IMR-90 (cell line): ENCODE measurements at regions not wholly inside any gene's neighbourhood (a gene's known extent, or its start where the extent isn't known, plus 50 kb on each side); places are given as distances from the start of the nearest gene placed in this dataset.

ENCODE experiments used
- ATAC-seq: fragments of 200-7000 bp; cut with Tn5 transposase; 2 replicates; pipeline ENCODE4 v1.9.1; 2020; ENCODE audit warnings: low read depth, mild to moderate bottlenecking, moderate library complexity
- BruUV-seq: library from RNA; stranded (reverse); fragments of 400-500 nt; replicated peaks from 2 replicates; lab custom pipeline; 2021; lab: Mats Ljungman, UMichigan
- CTCF ChIA-PET: fragments of 300-600 bp; formaldehyde crosslinking; extraction: SDS; loops from one replicate; lab custom pipeline; 2021; ENCODE audit warnings: antibody characterized with exemption; lab: Yijun Ruan, JAX
- POLR2A ChIA-PET: fragments of 300-600 bp; sonication (Branson Sonifier 250); formaldehyde crosslinking; loops from one replicate; lab custom pipeline; 2022; ENCODE audit warnings: antibody characterized with exemption; ENCODE audit not compliant: unreplicated experiment; lab: Charles Lee
- DNase-seq: peaks from one replicate; pipeline ENCODE4 v3.0.0; 2013
- H2AFZ ChIP-seq: replicated peaks from 2 replicates; pipeline ENCODE3; 2013; ENCODE audit warnings: low read length, mild to moderate bottlenecking; ENCODE audit not compliant: poor library complexity
- H2AK5ac ChIP-seq: 2 replicates; pipeline ENCODE4 v1.6.1; 2013; ENCODE audit warnings: low read depth, low read length, inconsistent platforms
- H2AK9ac ChIP-seq: replicated peaks from 2 replicates; pipeline ENCODE3; 2013; ENCODE audit warnings: mild to moderate bottlenecking, low read depth, low read length, moderate library complexity; ENCODE audit not compliant: poor library complexity
- H2BK120ac ChIP-seq: 2 replicates; pipeline ENCODE4 v1.6.1; 2013; ENCODE audit warnings: low read depth, low read length, inconsistent platforms
- H2BK15ac ChIP-seq: 3 replicates; pipeline ENCODE4 v1.6.1; 2013; ENCODE audit warnings: low read depth, low read length, inconsistent platforms
- H2BK20ac ChIP-seq: 2 replicates; pipeline ENCODE4 v1.6.1; 2013; ENCODE audit warnings: low read depth, mild to moderate bottlenecking, inconsistent platforms, low read length, moderate library complexity
- H2BK5ac ChIP-seq: 2 replicates; pipeline ENCODE4 v1.6.1; 2013; ENCODE audit warnings: mild to moderate bottlenecking, low read depth, low read length, inconsistent platforms; ENCODE audit not compliant: poor library complexity, severe bottlenecking
- H3K14ac ChIP-seq: replicated peaks from 2 replicates; pipeline ENCODE4 v1.6.1; 2013; ENCODE audit warnings: low read depth, low read length, inconsistent platforms
- H3K18ac ChIP-seq: 2 replicates; pipeline ENCODE4 v1.6.1; 2013; ENCODE audit warnings: low read depth, low read length, control low read depth
- H3K23ac ChIP-seq: 2 replicates; pipeline ENCODE4 v1.6.1; 2013; ENCODE audit warnings: low read depth, low read length, inconsistent platforms
- H3K27ac ChIP-seq: 2 replicates; pipeline ENCODE4 v1.5.1; 2013; ENCODE audit warnings: mild to moderate bottlenecking, control low read depth, low read length; ENCODE audit not compliant: insufficient read depth
- H3K27me3 ChIP-seq: 2 replicates; pipeline ENCODE4 v1.6.1; 2013; ENCODE audit warnings: low read length; ENCODE audit not compliant: control insufficient read depth, insufficient read depth
- H3K36me3 ChIP-seq: 2 replicates; pipeline ENCODE4 v1.6.1; 2013; ENCODE audit warnings: low read length, mixed read lengths; ENCODE audit not compliant: control insufficient read depth, insufficient read depth
- H3K4ac ChIP-seq: 2 replicates; pipeline ENCODE4 v1.6.1; 2013; ENCODE audit warnings: low read depth, low read length, inconsistent platforms
- H3K4me1 ChIP-seq: 2 replicates; pipeline ENCODE4 v1.6.1; 2013; ENCODE audit warnings: low read length, mixed read lengths; ENCODE audit not compliant: control insufficient read depth, insufficient read depth
- H3K4me2 ChIP-seq: 2 replicates; pipeline ENCODE4 v1.6.1; 2013; ENCODE audit warnings: low read depth, mild to moderate bottlenecking, control low read depth, low read length, moderate library complexity
- H3K4me3 ChIP-seq: 2 replicates; pipeline ENCODE4 v1.5.1; 2013; ENCODE audit warnings: low read depth, mild to moderate bottlenecking, control low read depth, low read length, moderate library complexity; ENCODE audit not compliant: insufficient read depth
- H3K56ac ChIP-seq: 2 replicates; pipeline ENCODE4 v1.6.1; 2013; ENCODE audit warnings: low read length, inconsistent platforms; ENCODE audit not compliant: insufficient read depth; ENCODE audit errors: extremely low read depth
- H3K79me1 ChIP-seq, 2 experiments: 2 replicates each; pipeline ENCODE4 v1.6.1; 2013; ENCODE audit warnings: low read length in 2 of 2, inconsistent platforms in 1 of 2, low read depth in 1 of 2
- H3K9ac ChIP-seq: 2 replicates; pipeline ENCODE4 v1.6.1; 2013; ENCODE audit warnings: low read depth, low read length, control low read depth
- H3K9me1 ChIP-seq: 2 replicates; pipeline ENCODE4 v1.6.1; 2013; ENCODE audit warnings: low read length, inconsistent platforms; ENCODE audit not compliant: insufficient read depth
- H3K9me3 ChIP-seq: 2 replicates; pipeline ENCODE4 v1.6.1; 2013; ENCODE audit warnings: low read length; ENCODE audit not compliant: control insufficient read depth, insufficient read depth
- H4K20me1 ChIP-seq: 2 replicates; pipeline ENCODE4 v1.6.1; 2013; ENCODE audit warnings: low read length, inconsistent platforms; ENCODE audit not compliant: insufficient read depth
- H4K5ac ChIP-seq: 2 replicates; pipeline ENCODE4 v1.6.1; 2013; ENCODE audit warnings: mild to moderate bottlenecking, low read depth, low read length, control low read depth
- H4K8ac ChIP-seq, 2 experiments: 2 replicates each; pipeline ENCODE4 v1.6.1; 2013; ENCODE audit warnings: low read depth in 2 of 2, low read length in 2 of 2, control low read depth in 1 of 2, inconsistent platforms in 1 of 2
- H4K91ac ChIP-seq: 2 replicates; pipeline ENCODE4 v1.6.1; 2013; ENCODE audit warnings: low read depth, low read length, inconsistent platforms; ENCODE audit not compliant: insufficient read depth
- BHLHE40 ChIP-seq: fragments of 150-350 bp; IDR thresholded peaks from 2 replicates; pipeline ENCODE4 v1.6.1; 2016; ENCODE audit warnings: mild to moderate bottlenecking, low read depth, low read length
- FOS ChIP-seq: fragments of 150-350 bp; IDR thresholded peaks from 2 replicates; pipeline ENCODE4 v1.6.1; 2016; ENCODE audit warnings: low read depth, low read length
- MAFK ChIP-seq: IDR thresholded peaks from 2 replicates; pipeline ENCODE4 v1.6.1; 2012; ENCODE audit warnings: low read depth, low read length, improper control_type of control experiment
- MAZ ChIP-seq: IDR thresholded peaks from 2 replicates; pipeline ENCODE4 v1.6.1; 2012; ENCODE audit warnings: low read depth, mild to moderate bottlenecking, low read length, improper control_type of control experiment, moderate library complexity, borderline replicate concordance
- MXI1 ChIP-seq: IDR thresholded peaks from 2 replicates; pipeline ENCODE4 v1.6.1; 2012; ENCODE audit warnings: low read depth, mild to moderate bottlenecking, low read length, moderate library complexity, borderline replicate concordance
- POLR2A ChIP-seq: IDR thresholded peaks from 2 replicates; pipeline ENCODE4 v1.6.1; 2012; ENCODE audit warnings: mild to moderate bottlenecking, low read depth, low read length
- RAD21 ChIP-seq: IDR thresholded peaks from 2 replicates; pipeline ENCODE4 v1.6.1; 2012; ENCODE audit warnings: low read length, improper control_type of control experiment
- WGBS, 2 experiments: methylation state at CpG; one replicate each; pipeline versions ENCODE4 v1.1.5 to v1.1.7; 2013; ENCODE audit warnings: missing lambda C conversion rate in 2 of 2; ENCODE audit not compliant: insufficient read length in 1 of 2; ENCODE audit errors: extremely low coverage in 2 of 2; 5-methylcytosine and 5-hydroxymethylcytosine counted together
- dilution Hi-C: fragments of 300-500 bp; cut with HindIII; formaldehyde crosslinking; loops from one replicate; pipeline ENCODE4 v1.14.3; 2018; ENCODE audit warnings: low sequenced_read_pairs; ENCODE audit not compliant: unreplicated experiment
- in situ Hi-C: fragments of 300-500 bp; cut with MboI; formaldehyde crosslinking; loops from 3 replicates; pipeline ENCODE4 v1.14.3; 2019; ENCODE audit warnings: low sequenced_read_pairs, inconsistent platforms, mixed read lengths
- intact Hi-C: fragments of 100-400 bp; cut with micrococcal nuclease; formaldehyde crosslinking; loops from 2 replicates; pipeline ENCODE4 v1.10.0; 2022
- TF ChIP-seq, protein P1 (sequence below): conservative IDR thresholded peaks from 2 replicates; pipeline ENCODE4 v1.5.1; 2012; ENCODE audit warnings: mild to moderate bottlenecking, low read depth, low read length, improper control_type of control experiment

DNA sequence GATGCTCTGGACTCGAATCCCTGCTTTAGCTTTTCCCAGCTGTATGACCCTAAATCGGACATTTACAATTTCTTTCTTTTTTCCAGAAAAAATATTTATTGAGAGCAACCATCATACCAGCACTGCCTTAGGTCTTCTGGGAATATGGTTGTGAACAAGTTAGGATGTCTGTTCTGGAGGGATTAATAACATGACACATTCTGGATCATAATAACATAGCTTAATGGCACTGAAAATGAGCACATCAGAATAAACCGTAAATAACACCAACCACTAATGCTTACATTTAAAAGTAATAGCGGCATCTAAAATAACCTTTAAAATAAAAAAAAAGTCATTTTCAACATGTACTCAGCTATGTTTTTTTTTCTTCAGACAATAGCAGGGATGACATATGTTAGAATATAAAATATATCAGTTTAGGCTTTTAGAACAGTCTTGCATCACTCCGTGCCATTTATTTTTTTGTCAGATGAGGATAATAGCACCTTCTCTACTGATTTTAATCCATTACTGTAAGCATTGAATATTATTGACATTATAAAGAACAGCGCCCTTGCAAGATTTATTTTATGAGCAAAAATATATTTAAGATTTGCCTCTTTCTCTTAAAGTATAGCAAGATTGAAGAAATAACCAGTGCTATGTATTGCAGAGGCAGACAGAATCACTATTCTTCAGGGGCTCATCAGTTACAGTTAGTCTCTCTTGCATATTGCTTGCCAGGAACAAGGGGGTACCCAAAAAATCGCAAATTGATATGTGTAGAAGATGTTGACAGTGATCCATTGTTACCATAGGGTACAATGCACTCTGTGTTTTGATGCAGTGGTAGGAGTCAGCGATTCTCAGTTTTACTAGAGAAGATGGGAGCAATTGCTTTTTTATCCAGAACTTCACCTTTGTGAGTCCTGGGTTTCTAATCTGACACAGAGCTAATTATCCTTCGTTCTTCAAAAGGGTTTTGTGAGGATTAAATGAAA lies 168.4 kb upstream of the NR3C1 start:
- H3K27me3 ChIP-seq: no peaks in the 10 kb centered on the region
- no peak overlapping the region for H2AK9ac ChIP-seq
- no peak for TF ChIP-seq POLR2A
- TF ChIP-seq MAZ: no peak
- no peak for TF ChIP-seq FOS
- TF ChIP-seq MXI1: no peak
- no peak for TF ChIP-seq RAD21
- TF ChIP-seq BHLHE40: no peak
- TF ChIP-seq, protein P1, sequence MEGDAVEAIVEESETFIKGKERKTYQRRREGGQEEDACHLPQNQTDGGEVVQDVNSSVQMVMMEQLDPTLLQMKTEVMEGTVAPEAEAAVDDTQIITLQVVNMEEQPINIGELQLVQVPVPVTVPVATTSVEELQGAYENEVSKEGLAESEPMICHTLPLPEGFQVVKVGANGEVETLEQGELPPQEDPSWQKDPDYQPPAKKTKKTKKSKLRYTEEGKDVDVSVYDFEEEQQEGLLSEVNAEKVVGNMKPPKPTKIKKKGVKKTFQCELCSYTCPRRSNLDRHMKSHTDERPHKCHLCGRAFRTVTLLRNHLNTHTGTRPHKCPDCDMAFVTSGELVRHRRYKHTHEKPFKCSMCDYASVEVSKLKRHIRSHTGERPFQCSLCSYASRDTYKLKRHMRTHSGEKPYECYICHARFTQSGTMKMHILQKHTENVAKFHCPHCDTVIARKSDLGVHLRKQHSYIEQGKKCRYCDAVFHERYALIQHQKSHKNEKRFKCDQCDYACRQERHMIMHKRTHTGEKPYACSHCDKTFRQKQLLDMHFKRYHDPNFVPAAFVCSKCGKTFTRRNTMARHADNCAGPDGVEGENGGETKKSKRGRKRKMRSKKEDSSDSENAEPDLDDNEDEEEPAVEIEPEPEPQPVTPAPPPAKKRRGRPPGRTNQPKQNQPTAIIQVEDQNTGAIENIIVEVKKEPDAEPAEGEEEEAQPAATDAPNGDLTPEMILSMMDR: no peak
- no peak for TF ChIP-seq MAFK
- H3K18ac ChIP-seq: no peak overlapping the region
- ATAC-seq (no peak), DNase-seq (no peak)
- H3K4ac ChIP-seq: no peak overlapping the region
- no peak overlapping the region for H4K91ac ChIP-seq
- H2AFZ ChIP-seq: no peak overlapping the region
- no peak overlapping the region for H4K5ac ChIP-seq
- no peaks in the 10 kb centered on the region; the same call in 1 of the 2 replicates for H3K9me1 ChIP-seq
- 92% methylated on average over 2 of the region's 9 CpGs; no CpG with 5 or more reads in 1 of the 2 experiments for WGBS, 2 experiments
- no peak overlapping the region for H3K23ac ChIP-seq
- H3K14ac ChIP-seq: no peak overlapping the region
- H2AK5ac ChIP-seq: no peak overlapping the region
- BruUV-seq: no TSS peak
- ChIA-PET POLR2A (no interaction called here), CTCF (no interaction called here)
- no peak overlapping the region for H3K9ac ChIP-seq
- H4K8ac ChIP-seq: no peak overlapping the region
- no peaks in the 10 kb centered on the region for H3K4me1 ChIP-seq
- in situ Hi-C loops (no loop called here), intact Hi-C loops (no loop called here), dilution Hi-C loops (no loop called here)
- no peaks in the 10 kb centered on the region for H3K79me1 ChIP-seq
- H3K9me3 ChIP-seq: no peaks in the 10 kb centered on the region
- no peak overlapping the region for H2BK15ac ChIP-seq
- H4K20me1 ChIP-seq: no peaks in the 10 kb centered on the region
- no peak overlapping the region for H2BK5ac ChIP-seq
- H2BK20ac ChIP-seq: no peak overlapping the region
- H3K56ac ChIP-seq: no peak overlapping the region
- no peaks in the 10 kb centered on the region for H3K36me3 ChIP-seq
- no peak overlapping the region for H3K4me3 ChIP-seq
- H2BK120ac ChIP-seq: no peak overlapping the region
- no peak overlapping the region for H3K27ac ChIP-seq
- no peak overlapping the region for H3K4me2 ChIP-seq
